T-helper 2 cell treated with Interferon-gamma antibody and Interleukin-4, amounts not matched to agents 5 μg/mL and 100 μg/mL, for 36 hours (primary cell): ENCODE measurements at regions not wholly inside any gene's neighbourhood (a gene's known extent, or its start where the extent isn't known, plus 50 kb on each side); places are given as distances from the start of the nearest gene placed in this dataset.
"Not testable (repeated sequence)": the region's sequence is repeated elsewhere in the genome, so short reads cannot be mapped to it uniquely, and the experiment has no call there.

Experiments
- DNase-seq: peaks from one replicate; pipeline ENCODE4 v3.0.0; 2021; ENCODE audit warnings: low spot score
- H3K27ac Mint-ChIP-seq: one replicate; pipeline ENCODE4 v1.8.0; 2021; ENCODE audit warnings: mild to moderate bottlenecking, mixed read lengths
- H3K27me3 Mint-ChIP-seq: one replicate; pipeline ENCODE4 v1.8.0; 2021; ENCODE audit warnings: low read depth, mixed read lengths
- H3K36me3 Mint-ChIP-seq: one replicate; pipeline ENCODE4 v1.8.0; 2021; ENCODE audit warnings: low read depth, mixed read lengths
- H3K4me1 Mint-ChIP-seq: one replicate; pipeline ENCODE4 v1.8.0; 2021; ENCODE audit warnings: low read depth, mixed read lengths
- H3K4me3 Mint-ChIP-seq: one replicate; pipeline ENCODE4 v1.8.0; 2022; ENCODE audit warnings: mild to moderate bottlenecking, moderate library complexity, mixed read lengths
- H3K9me3 Mint-ChIP-seq: one replicate; pipeline ENCODE4 v1.8.0; 2021; ENCODE audit warnings: mixed read lengths

- Mint-ChIP-seq H3K4me3 (no peak overlapping the region), H3K27ac (no peak overlapping the region), H3K4me1 (no peaks in the 10 kb centered on the region), H3K9me3 (peaks cover 17% of the 10 kb centered on the region), H3K27me3 (no peaks in the 10 kb centered on the region), H3K36me3 (no peaks in the 10 kb centered on the region)
- DNase-seq: no peak
These were observed 956.2 kb upstream of the LRATD1 start for GRCh38 chr2:13676269-13676668.

DNA sequence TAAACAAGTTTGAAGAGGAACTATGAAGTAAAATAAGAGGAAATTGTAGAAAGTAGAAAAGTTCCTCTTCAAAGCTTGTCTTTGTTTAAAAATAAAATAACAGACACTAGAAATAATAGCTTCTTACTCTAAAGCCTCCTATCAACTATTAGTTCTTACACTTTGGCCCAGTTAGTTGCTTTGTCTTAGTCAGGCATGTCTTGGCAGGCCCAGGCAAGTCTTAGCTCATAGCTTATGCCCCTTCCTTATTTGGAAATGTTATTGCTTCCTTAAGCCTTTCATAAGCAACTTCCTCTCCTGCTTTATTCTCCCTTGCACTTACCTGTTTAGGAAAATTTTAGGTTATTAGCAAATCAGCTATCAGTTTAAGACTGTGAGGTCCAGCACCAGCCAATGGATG, 950.6 kb upstream of the LRATD1 start:
- Mint-ChIP-seq H3K27me3 (no peaks in the 10 kb centered on the region), H3K4me3 (no peak overlapping the region), H3K36me3 (no peaks in the 10 kb centered on the region), H3K9me3 (peaks cover 31% of the 10 kb centered on the region), H3K4me1 (no peaks in the 10 kb centered on the region), H3K27ac (no peak overlapping the region)
- no peak for DNase-seq

- Mint-ChIP-seq H3K36me3 (no peaks in the 10 kb centered on the region), H3K4me3 (no peak overlapping the region), H3K27ac (no peak overlapping the region), H3K9me3 (peaks cover 33% of the 10 kb centered on the region), H3K4me1 (no peaks in the 10 kb centered on the region), H3K27me3 (no peaks in the 10 kb centered on the region)
- DNase-seq: no peak
These were observed 949.8 kb upstream of the LRATD1 start for GRCh38 chr2:13682540-13683272.

- H3K4me1 Mint-ChIP-seq: no peaks in the 10 kb centered on the region
- H3K4me3 Mint-ChIP-seq: no peak overlapping the region
- peaks cover 34% of the 10 kb centered on the region for H3K9me3 Mint-ChIP-seq
- no peaks in the 10 kb centered on the region for H3K27me3 Mint-ChIP-seq
- no peak for DNase-seq
- H3K36me3 Mint-ChIP-seq: no peaks in the 10 kb centered on the region
- no peak overlapping the region for H3K27ac Mint-ChIP-seq
These were observed 946.3 kb upstream of the LRATD1 start for GRCh38 chr2:13686262-13686661.

DNA sequence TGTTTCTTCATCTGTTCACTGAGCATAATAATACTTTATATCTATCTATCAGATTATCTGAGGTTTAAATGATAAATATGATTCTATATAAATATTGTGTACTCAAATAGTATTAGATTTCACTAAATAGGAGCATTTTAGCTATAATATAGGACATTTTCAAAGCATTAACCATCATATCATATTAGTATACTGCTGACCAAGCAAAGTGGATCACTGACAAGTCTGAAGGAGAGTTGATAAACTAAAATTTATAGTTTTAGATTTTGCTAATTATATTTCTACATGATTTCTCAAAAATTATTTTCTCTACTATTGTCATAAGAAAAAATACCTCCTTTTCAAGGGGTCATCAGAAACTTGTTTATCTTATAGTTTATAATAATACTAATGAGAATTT, 937.8 kb upstream of the LRATD1 start:
- no peaks in the 10 kb centered on the region for H3K27me3 Mint-ChIP-seq
- H3K36me3 Mint-ChIP-seq: no peaks in the 10 kb centered on the region
- no peak overlapping the region for H3K4me3 Mint-ChIP-seq
- H3K4me1 Mint-ChIP-seq: no peaks in the 10 kb centered on the region
- no peak overlapping the region for H3K27ac Mint-ChIP-seq
- DNase-seq: no peak
- H3K9me3 Mint-ChIP-seq: peaks cover 14% of the 10 kb centered on the region

DNA sequence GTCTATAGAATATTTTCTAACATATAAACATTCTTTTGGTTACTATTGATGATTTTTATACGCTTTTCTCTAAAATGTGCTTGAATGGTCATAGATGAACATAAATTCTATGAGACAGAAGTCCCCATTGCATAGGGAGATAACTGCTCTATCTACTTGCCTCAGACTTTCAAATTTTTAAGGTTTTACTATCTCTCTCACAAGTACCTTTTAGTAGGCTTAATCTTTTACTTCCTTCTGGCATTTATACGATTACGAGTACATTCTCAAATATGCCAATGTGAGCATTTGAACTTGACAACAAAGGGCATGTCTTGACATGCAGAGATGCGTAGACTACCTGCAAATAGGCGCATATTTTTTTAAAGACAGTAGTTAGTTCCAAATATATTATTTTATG, 935.9 kb upstream of the LRATD1 start:
- Mint-ChIP-seq H3K36me3 (no peaks in the 10 kb centered on the region), H3K9me3 (peaks cover 10% of the 10 kb centered on the region), H3K27ac (no peak overlapping the region), H3K27me3 (no peaks in the 10 kb centered on the region), H3K4me1 (no peaks in the 10 kb centered on the region), H3K4me3 (no peak overlapping the region)
- DNase-seq: no peak

GRCh38 chr2:13698847-13699246, 933.7 kb upstream of the LRATD1 start:
- H3K4me3 Mint-ChIP-seq: no peak overlapping the region
- DNase-seq: no peak
- no peaks in the 10 kb centered on the region for H3K27me3 Mint-ChIP-seq
- H3K36me3 Mint-ChIP-seq: no peaks in the 10 kb centered on the region
- H3K4me1 Mint-ChIP-seq: no peaks in the 10 kb centered on the region
- H3K27ac Mint-ChIP-seq: no peak overlapping the region
- peaks cover 14% of the 10 kb centered on the region for H3K9me3 Mint-ChIP-seq

- H3K27me3 Mint-ChIP-seq, H3K4me1 Mint-ChIP-seq, DNase-seq, H3K27ac Mint-ChIP-seq, H3K4me3 Mint-ChIP-seq, H3K36me3 Mint-ChIP-seq: not testable (repeated sequence)
- peaks cover 20% of the 10 kb centered on the region for H3K9me3 Mint-ChIP-seq
These were observed 932.6 kb upstream of the LRATD1 start for GRCh38 chr2:13699939-13700338.

DNA sequence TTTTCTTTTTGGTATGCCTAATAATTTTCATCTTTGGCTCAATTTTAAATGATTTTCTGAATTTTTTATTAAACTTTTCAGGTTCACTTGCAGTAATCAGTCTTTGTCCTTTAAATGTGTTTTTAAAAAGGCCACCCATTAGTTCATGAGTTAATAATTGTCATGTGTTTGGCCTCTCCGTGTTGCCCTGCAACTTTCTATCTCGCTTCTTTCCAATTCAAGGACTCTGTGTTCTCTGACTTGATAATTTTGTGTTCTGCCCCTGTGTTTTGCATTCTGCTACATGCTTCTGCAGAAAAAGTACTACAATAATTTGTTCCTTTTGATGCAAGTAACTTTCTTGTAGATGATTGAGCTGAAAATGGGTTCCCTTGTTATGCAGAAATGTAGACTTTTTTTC, 921.4 kb upstream of the LRATD1 start:
- H3K4me3 Mint-ChIP-seq: no peak overlapping the region
- no peaks in the 10 kb centered on the region for H3K36me3 Mint-ChIP-seq
- no peaks in the 10 kb centered on the region for H3K4me1 Mint-ChIP-seq
- no peak for DNase-seq
- H3K27ac Mint-ChIP-seq: no peak overlapping the region
- peaks cover 11% of the 10 kb centered on the region for H3K9me3 Mint-ChIP-seq
- no peaks in the 10 kb centered on the region for H3K27me3 Mint-ChIP-seq

DNA sequence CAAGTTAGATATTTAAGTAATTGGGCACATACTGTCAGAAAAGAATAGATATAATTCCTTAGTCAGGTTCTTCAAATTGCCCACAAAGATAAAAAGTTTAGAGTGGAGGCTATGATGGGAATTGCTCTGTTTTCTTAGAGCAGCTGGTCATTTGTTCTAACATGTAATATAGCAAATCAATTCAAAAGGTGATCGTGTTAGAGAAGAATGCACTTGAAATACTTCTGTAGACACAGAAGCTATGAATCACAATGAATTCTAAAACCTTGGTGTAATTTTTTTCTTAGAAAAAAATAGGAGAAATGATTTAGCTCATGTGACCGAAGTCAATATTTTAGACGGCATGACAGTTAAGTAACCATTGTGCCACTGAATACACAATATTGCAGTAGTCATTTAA, 918.1 kb upstream of the LRATD1 start:
- H3K9me3 Mint-ChIP-seq: peaks cover 10% of the 10 kb centered on the region
- no peak overlapping the region for H3K4me3 Mint-ChIP-seq
- H3K27me3 Mint-ChIP-seq: no peaks in the 10 kb centered on the region
- DNase-seq: no peak
- H3K36me3 Mint-ChIP-seq: no peaks in the 10 kb centered on the region
- no peaks in the 10 kb centered on the region for H3K4me1 Mint-ChIP-seq
- no peak overlapping the region for H3K27ac Mint-ChIP-seq

- Mint-ChIP-seq H3K27me3 (no peaks in the 10 kb centered on the region), H3K9me3 (peaks cover 26% of the 10 kb centered on the region)
- no peak for DNase-seq
These were observed 906.6 kb upstream of the LRATD1 start for GRCh38 chr2:13725945-13726344.

DNA sequence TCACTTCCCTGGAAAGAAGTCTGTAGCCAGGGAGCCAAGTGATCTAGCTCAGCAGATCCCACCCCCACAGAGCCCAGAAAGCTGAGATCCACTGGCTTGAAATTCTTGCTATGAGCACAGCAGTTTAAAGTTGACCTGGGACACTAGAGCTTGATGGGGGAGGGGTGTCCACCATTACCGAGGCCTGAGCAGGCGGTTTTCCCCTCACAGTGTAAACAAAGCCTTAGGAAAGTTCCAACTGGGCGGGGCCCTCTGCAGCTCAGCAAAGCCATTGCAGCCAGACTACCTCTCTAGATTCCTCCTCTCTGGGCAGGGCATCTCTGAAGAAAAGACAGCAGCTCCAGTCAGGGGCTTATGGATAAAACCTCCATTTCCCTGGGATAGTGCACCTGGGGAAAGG, 887.2 kb upstream of the LRATD1 start:
- Mint-ChIP-seq H3K27me3 (no peaks in the 10 kb centered on the region), H3K9me3 (peaks cover 41% of the 10 kb centered on the region), H3K27ac (no peak overlapping the region), H3K36me3 (no peaks in the 10 kb centered on the region), H3K4me3 (no peak overlapping the region), H3K4me1 (no peaks in the 10 kb centered on the region)
- DNase-seq: no peak

More at GRCh38 chr2:13725945-13726344, 906.6 kb upstream of the LRATD1 start:
- no peak overlapping the region for H3K27ac Mint-ChIP-seq
- H3K4me1 Mint-ChIP-seq: no peaks in the 10 kb centered on the region
- H3K4me3 Mint-ChIP-seq: no peak overlapping the region
- H3K36me3 Mint-ChIP-seq: no peaks in the 10 kb centered on the region

DNA sequence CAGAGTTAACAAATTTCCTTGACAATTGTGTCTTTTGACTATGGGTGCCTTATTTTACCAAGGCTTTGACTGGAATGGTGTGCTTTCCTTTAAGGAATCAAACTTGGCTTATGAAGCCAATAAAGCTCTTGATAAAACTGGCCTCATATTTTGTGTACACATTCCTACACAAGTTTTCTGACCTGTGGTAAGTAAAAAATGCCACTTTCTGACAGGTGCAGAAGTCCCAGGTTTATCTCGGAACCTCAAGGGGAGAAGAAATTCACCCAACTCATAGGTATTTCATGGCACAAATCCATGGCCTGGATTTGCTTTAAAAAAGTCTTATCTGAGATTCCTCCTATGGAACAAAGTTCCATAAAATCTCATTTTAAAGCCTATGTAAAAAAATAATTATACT, 880.6 kb upstream of the LRATD1 start:
- H3K9me3 Mint-ChIP-seq: peaks cover 12% of the 10 kb centered on the region
- no peaks in the 10 kb centered on the region for H3K27me3 Mint-ChIP-seq
- H3K4me3 Mint-ChIP-seq: no peak overlapping the region
- H3K27ac Mint-ChIP-seq: no peak overlapping the region
- H3K36me3 Mint-ChIP-seq: no peaks in the 10 kb centered on the region
- no peaks in the 10 kb centered on the region for H3K4me1 Mint-ChIP-seq
- no peak for DNase-seq

GRCh38 chr2:13758412-13758811, 874.1 kb upstream of the LRATD1 start:
- H3K27me3 Mint-ChIP-seq: no peaks in the 10 kb centered on the region
- peaks cover 16% of the 10 kb centered on the region for H3K9me3 Mint-ChIP-seq
- H3K27ac Mint-ChIP-seq: no peak overlapping the region
- no peak overlapping the region for H3K4me3 Mint-ChIP-seq
- H3K4me1 Mint-ChIP-seq: no peaks in the 10 kb centered on the region
- DNase-seq: no peak
- H3K36me3 Mint-ChIP-seq: no peaks in the 10 kb centered on the region

GRCh38 chr2:13768274-13768673, 864.2 kb upstream of the LRATD1 start:
- peaks cover 23% of the 10 kb centered on the region for H3K9me3 Mint-ChIP-seq
- no peak for DNase-seq
- no peak overlapping the region for H3K27ac Mint-ChIP-seq
- H3K4me1 Mint-ChIP-seq: no peaks in the 10 kb centered on the region
- no peak overlapping the region for H3K4me3 Mint-ChIP-seq
- H3K27me3 Mint-ChIP-seq: no peaks in the 10 kb centered on the region
- H3K36me3 Mint-ChIP-seq: no peaks in the 10 kb centered on the region
